Mesenchymal stem cell (in vitro differentiated cells and primary cell): ENCODE measurements at regions not wholly inside any gene's neighbourhood (a gene's known extent, or its start where the extent isn't known, plus 50 kb on each side); places are given as distances from the start of the nearest gene placed in this dataset.

Experiments used
- DNase-seq: peaks from one replicate; pipeline ENCODE4 v3.0.0-alpha.2; 2013
- H2AFZ ChIP-seq: one replicate; pipeline ENCODE4 v1.6.1; 2013; ENCODE audit warnings: low read depth, mild to moderate bottlenecking, control low read depth, inconsistent platforms, low read length, moderate library complexity
- H2AK5ac ChIP-seq: 2 replicates; pipeline ENCODE4 v1.6.1; 2013; ENCODE audit warnings: low read length, moderate library complexity, mild to moderate bottlenecking, inconsistent platforms; ENCODE audit not compliant: severe bottlenecking
- H2BK120ac ChIP-seq: one replicate; pipeline ENCODE4 v1.6.1; 2013; ENCODE audit warnings: low read depth, mild to moderate bottlenecking, inconsistent platforms, low read length, moderate library complexity
- H2BK12ac ChIP-seq, 2 experiments: one replicate each; pipeline ENCODE4 v1.6.1; 2013; ENCODE audit warnings: inconsistent platforms in 2 of 2, low read length in 2 of 2, mild to moderate bottlenecking in 2 of 2, moderate library complexity in 2 of 2, control low read depth in 1 of 2
- H2BK15ac ChIP-seq: one replicate; pipeline ENCODE4 v1.6.1; 2013; ENCODE audit warnings: mild to moderate bottlenecking, low read depth, inconsistent platforms; ENCODE audit not compliant: poor library complexity, severe bottlenecking
- H2BK5ac ChIP-seq: 2 replicates; pipeline ENCODE4 v1.6.1; 2013; ENCODE audit warnings: low read depth, mild to moderate bottlenecking, low read length, control low read depth, inconsistent platforms; ENCODE audit not compliant: poor library complexity, severe bottlenecking
- H3K14ac ChIP-seq, 2 experiments: one replicate each; pipeline ENCODE4 v1.6.1; 2013; ENCODE audit warnings: inconsistent platforms in 2 of 2, low read length in 2 of 2, control low read depth in 1 of 2, mild to moderate bottlenecking in 1 of 2, moderate library complexity in 1 of 2
- H3K18ac ChIP-seq, 2 experiments: one replicate each; pipeline ENCODE4 v1.6.1; 2013; ENCODE audit warnings: inconsistent platforms in 2 of 2, low read length in 2 of 2, control low read depth in 1 of 2, low read depth in 1 of 2, mild to moderate bottlenecking in 1 of 2
- H3K23ac ChIP-seq, 2 experiments: one replicate each; pipeline ENCODE4 v1.6.1; 2013; ENCODE audit warnings: inconsistent platforms in 2 of 2, low read length in 2 of 2, mild to moderate bottlenecking in 2 of 2, moderate library complexity in 2 of 2, control low read depth in 1 of 2
- H3K27ac ChIP-seq: 2 replicates; pipeline ENCODE4 v1.5.1; 2013; ENCODE audit warnings: mild to moderate bottlenecking, moderate library complexity, low read length, control low read depth, inconsistent platforms; ENCODE audit not compliant: poor library complexity, severe bottlenecking
- H3K27me3 ChIP-seq, 2 experiments: 2 replicates each; pipeline versions ENCODE4 v1.6.1 to v1.7.0; 2013; ENCODE audit warnings: low read length in 2 of 2, mild to moderate bottlenecking in 2 of 2, moderate library complexity in 2 of 2, control low read depth in 1 of 2, inconsistent platforms in 1 of 2; ENCODE audit not compliant: control insufficient read depth in 1 of 2, insufficient read depth in 1 of 2
- H3K36me3 ChIP-seq, 2 experiments: 2 replicates each; pipeline versions ENCODE4 v1.6.1 to v1.7.0; 2013; ENCODE audit warnings: low read length in 2 of 2, control low read depth in 1 of 2, inconsistent platforms in 1 of 2, low read depth in 1 of 2, mild to moderate bottlenecking in 1 of 2; ENCODE audit not compliant: insufficient read depth in 2 of 2, control insufficient read depth in 1 of 2
- H3K4ac ChIP-seq, 2 experiments: one replicate each; pipeline ENCODE4 v1.6.1; 2013; ENCODE audit warnings: inconsistent platforms in 2 of 2, low read length in 2 of 2, mild to moderate bottlenecking in 2 of 2, moderate library complexity in 2 of 2, control low read depth in 1 of 2, low read depth in 1 of 2
- H3K4me1 ChIP-seq: 2 replicates; pipeline ENCODE4 v1.6.1; 2013; ENCODE audit warnings: low read depth, low read length, control low read depth; ENCODE audit not compliant: control insufficient read depth, insufficient read depth
- H3K4me2 ChIP-seq: 2 replicates; pipeline ENCODE4 v1.6.1; 2013; ENCODE audit warnings: low read length, mild to moderate bottlenecking, inconsistent platforms; ENCODE audit not compliant: poor library complexity, severe bottlenecking
- H3K4me3 ChIP-seq, 2 experiments: 2 replicates each; pipeline versions ENCODE4 v1.5.1 to v1.7.0; 2013; ENCODE audit warnings: low read length in 2 of 2, mild to moderate bottlenecking in 2 of 2, control low read depth in 1 of 2, low read depth in 1 of 2; ENCODE audit not compliant: insufficient read depth in 1 of 2
- H3K79me1 ChIP-seq: replicated peaks from 2 replicates; pipeline ENCODE4 v1.6.1; 2013; ENCODE audit warnings: mild to moderate bottlenecking, control low read depth, low read length, inconsistent platforms; ENCODE audit not compliant: poor library complexity, severe bottlenecking
- H3K9ac ChIP-seq: 2 replicates; pipeline ENCODE4 v1.7.0; 2013; ENCODE audit warnings: mild to moderate bottlenecking, low read length, moderate library complexity
- H3K9me3 ChIP-seq: 2 replicates; pipeline ENCODE4 v1.7.0; 2013; ENCODE audit warnings: mild to moderate bottlenecking, low read length; ENCODE audit not compliant: control insufficient read depth
- H4K8ac ChIP-seq: one replicate; pipeline ENCODE4 v1.6.1; 2013; ENCODE audit warnings: inconsistent platforms, mild to moderate bottlenecking, low read length, moderate library complexity
- H4K91ac ChIP-seq: one replicate; pipeline ENCODE4 v1.6.1; 2013; ENCODE audit warnings: mild to moderate bottlenecking, low read length, inconsistent platforms
- WGBS: methylation state at CpG from one replicate; pipeline ENCODE4 v1.1.7; 2013; ENCODE audit warnings: mixed read lengths; 5-methylcytosine and 5-hydroxymethylcytosine counted together

DNA sequence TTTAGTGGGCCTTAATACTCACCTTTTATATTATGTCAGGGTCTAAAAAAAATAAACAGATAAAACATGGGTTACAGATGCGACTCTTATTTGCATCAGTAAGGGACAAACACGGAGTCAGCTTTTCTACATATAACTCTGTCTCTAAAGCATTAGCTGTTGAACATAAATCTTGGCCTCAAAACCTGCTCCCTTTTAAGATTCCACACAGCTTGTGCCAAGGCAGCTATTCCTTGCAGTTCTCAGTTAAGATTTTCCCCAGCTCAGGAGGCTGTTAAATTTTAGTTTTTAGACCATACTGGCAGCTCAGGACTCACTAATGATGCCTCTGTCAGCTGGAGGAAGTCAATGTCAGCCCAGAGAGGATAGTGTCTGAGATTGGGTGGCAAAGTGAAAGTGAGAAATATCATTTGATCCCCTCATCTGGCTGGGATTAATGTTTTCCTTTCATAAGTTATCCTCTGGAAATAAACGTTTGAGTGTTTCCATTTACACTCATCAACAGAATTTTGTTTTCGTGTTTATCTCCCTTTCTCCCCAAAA lies 287.5 kb downstream of the ELAVL2 start:
- peaks cover 6% of the 10 kb centered on the region for H3K4me1 ChIP-seq
- no peaks in the 10 kb centered on the region for H3K27me3 ChIP-seq
- H2BK15ac ChIP-seq: no peak overlapping the region
- no peak overlapping the region for H4K91ac ChIP-seq
- no peak overlapping the region for H3K4me2 ChIP-seq
- H3K4ac ChIP-seq: no peak overlapping the region
- no peaks in the 10 kb centered on the region for H3K36me3 ChIP-seq
- no peak for DNase-seq
- H3K18ac ChIP-seq: no peak overlapping the region
- no peak overlapping the region for H4K8ac ChIP-seq
- peak overlapping the region in 1 of 2 experiments; percentile 66 for H3K4me3 ChIP-seq
- H3K27ac ChIP-seq: no peak overlapping the region
- H3K79me1 ChIP-seq: no peaks in the 10 kb centered on the region
- 73% methylated on average over 2 of the region's 4 CpGs for WGBS
- no peak overlapping the region for H2AK5ac ChIP-seq
- H3K9me3 ChIP-seq: no peaks in the 10 kb centered on the region
- no peak overlapping the region for H2BK120ac ChIP-seq
- no peak overlapping the region for H2BK5ac ChIP-seq
- no peak overlapping the region for H3K9ac ChIP-seq
- no peak overlapping the region for H2AFZ ChIP-seq
- no peak overlapping the region for H3K14ac ChIP-seq
- H3K23ac ChIP-seq: no peak overlapping the region
- H2BK12ac ChIP-seq: no peak overlapping the region

DNA sequence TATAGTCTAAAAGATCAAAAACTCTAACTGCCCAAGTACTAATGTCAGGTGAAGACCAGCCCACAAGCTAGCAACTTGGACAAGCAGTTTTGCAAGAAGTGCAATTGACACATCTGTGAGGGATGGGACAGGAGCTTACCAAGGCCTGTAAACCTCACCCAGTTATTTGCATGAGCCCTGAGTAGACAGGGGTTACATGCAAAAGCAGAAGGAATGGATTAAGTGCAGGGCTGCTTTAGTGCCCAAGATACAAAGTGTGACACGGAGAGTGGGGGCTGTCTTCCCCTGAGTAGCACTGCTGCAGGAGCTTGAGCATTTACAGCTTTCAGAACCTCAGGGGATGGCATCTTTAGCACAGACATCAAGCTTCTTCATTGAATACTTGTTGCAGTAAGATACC lies 286.7 kb downstream of the ELAVL2 start:
- Histone ChIP-seq H3K27me3 (no peaks in the 10 kb centered on the region), H3K18ac (no peak overlapping the region), H2BK120ac (no peak overlapping the region), H3K4me3 (no peak overlapping the region), H3K9ac (no peak overlapping the region), H2BK12ac (no peak overlapping the region), H3K23ac (no peak overlapping the region), H2AK5ac (no peak overlapping the region), H3K36me3 (no peaks in the 10 kb centered on the region), H3K4ac (no peak overlapping the region), H2BK15ac (no peak overlapping the region), H2BK5ac (no peak overlapping the region), H3K9me3 (no peaks in the 10 kb centered on the region), H3K14ac (no peak overlapping the region), H3K27ac (no peak overlapping the region), H4K91ac (no peak overlapping the region), H3K4me1 (peaks cover 6% of the 10 kb centered on the region), H3K79me1 (no peaks in the 10 kb centered on the region), H2AFZ (no peak overlapping the region), H3K4me2 (no peak overlapping the region), H4K8ac (no peak overlapping the region)
- WGBS: 75% methylated on average over 1 of the region's 1 CpG
- DNase-seq: no peak

DNA sequence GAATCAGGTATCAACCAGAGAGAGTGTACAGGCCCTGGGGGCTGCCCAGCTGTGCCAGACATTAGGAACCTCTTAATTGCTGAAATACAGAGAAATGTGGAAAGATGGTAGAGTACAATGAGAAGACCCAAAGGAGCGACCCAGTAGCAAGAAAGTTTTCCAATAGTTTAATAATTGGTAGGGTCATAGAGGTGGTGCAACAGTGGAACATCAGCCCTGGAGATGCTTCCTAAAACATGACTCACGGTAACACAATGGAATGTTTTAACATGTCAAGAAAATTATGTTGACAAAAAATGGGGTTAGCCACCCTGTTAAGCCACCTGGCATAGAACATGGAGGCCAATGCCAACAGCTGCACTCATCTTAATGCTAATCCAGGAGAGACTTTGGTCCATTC lies 284.1 kb downstream of the ELAVL2 start:
- WGBS: 92% methylated on average over 2 of the region's 2 CpGs
- no peaks in the 10 kb centered on the region for H3K36me3 ChIP-seq

DNA sequence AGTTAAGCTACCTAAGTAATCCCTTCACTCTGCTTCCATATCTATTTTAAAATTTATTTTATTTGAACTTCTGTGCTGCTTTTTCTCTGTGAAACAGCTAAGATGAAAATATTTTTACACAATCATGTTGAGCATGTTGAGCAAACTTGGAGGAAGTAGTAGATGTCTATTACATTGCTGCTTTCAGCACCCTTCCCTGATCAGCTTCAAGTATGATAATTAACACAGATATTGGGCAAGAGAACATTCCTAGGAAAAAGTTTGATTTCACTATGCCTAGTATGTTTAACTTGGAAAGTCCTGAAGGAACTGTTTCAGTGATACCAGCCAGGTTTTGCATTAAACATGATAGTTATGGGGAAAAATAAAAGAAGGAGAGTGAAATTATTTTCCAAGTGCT lies 283.6 kb downstream of the ELAVL2 start:
- Histone ChIP-seq H3K4me1 (peaks cover 6% of the 10 kb centered on the region), H3K9me3 (no peaks in the 10 kb centered on the region), H4K8ac (no peak overlapping the region), H2BK12ac (no peak overlapping the region), H3K79me1 (no peaks in the 10 kb centered on the region), H3K23ac (no peak overlapping the region), H3K36me3 (no peaks in the 10 kb centered on the region), H3K27me3 (no peaks in the 10 kb centered on the region), H3K4me2 (no peak overlapping the region), H2BK5ac (no peak overlapping the region), H3K18ac (no peak overlapping the region), H3K4me3 (no peak overlapping the region), H2BK15ac (no peak overlapping the region), H3K4ac (no peak overlapping the region), H3K14ac (no peak overlapping the region), H2BK120ac (no peak overlapping the region), H4K91ac (no peak overlapping the region), H3K27ac (no peak overlapping the region), H3K9ac (no peak overlapping the region), H2AFZ (no peak overlapping the region), H2AK5ac (no peak overlapping the region)
- DNase-seq: no peak

More for the DNA sequence above, 284.1 kb downstream of the ELAVL2 start:
- no peak overlapping the region for H2BK15ac ChIP-seq
- H4K8ac ChIP-seq: no peak overlapping the region
- no peak for DNase-seq
- no peak overlapping the region for H2BK5ac ChIP-seq
- no peaks in the 10 kb centered on the region for H3K9me3 ChIP-seq
- H2BK12ac ChIP-seq: no peak overlapping the region
- H3K4me1 ChIP-seq: peaks cover 6% of the 10 kb centered on the region
- no peak overlapping the region for H3K23ac ChIP-seq
- H2AFZ ChIP-seq: no peak overlapping the region
- no peak overlapping the region for H3K9ac ChIP-seq
- H3K27ac ChIP-seq: no peak overlapping the region
- H3K14ac ChIP-seq: no peak overlapping the region
- no peak overlapping the region for H3K4me3 ChIP-seq
- H2AK5ac ChIP-seq: no peak overlapping the region
- no peak overlapping the region for H2BK120ac ChIP-seq
- no peaks in the 10 kb centered on the region for H3K27me3 ChIP-seq
- H3K79me1 ChIP-seq: no peaks in the 10 kb centered on the region
- H3K4me2 ChIP-seq: no peak overlapping the region
- H3K18ac ChIP-seq: no peak overlapping the region
- H4K91ac ChIP-seq: no peak overlapping the region
- H3K4ac ChIP-seq: no peak overlapping the region
